ENCODE measurements at regions not wholly inside any gene's neighbourhood (a gene's known extent, or its start where the extent isn't known, plus 50 kb on each side); places are given as distances from the start of the nearest gene placed in this dataset.

DNA sequence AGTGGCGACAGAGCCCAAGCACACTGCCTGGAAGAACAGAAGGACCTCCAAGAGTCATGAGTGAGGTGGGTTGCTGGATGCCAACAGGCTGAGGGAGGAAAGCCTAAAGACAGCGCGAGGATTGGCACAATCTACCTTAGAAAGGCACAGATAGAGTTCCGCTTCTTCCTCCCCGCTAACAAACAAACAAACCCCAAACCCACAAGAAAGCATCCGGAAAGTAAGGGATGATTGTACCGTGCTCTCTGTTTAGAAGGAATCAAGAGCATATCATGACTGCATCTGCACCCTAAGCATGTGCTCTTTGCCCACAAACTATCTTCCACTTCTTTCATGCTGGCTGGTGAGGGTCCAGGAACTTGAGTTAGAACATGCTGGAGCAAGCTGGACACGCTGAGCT is 233.0 kb upstream of the KLF12 start:
- Histone ChIP-seq H3K4me3 (no peak overlapping the region), H3K4me1 (no peaks in the 10 kb centered on the region), H3K27me3 (no peaks in the 10 kb centered on the region), H3K9me3 (no peaks in the 10 kb centered on the region), H3K36me3 (no peaks in the 10 kb centered on the region), H3K27ac (no peak overlapping the region)
- no peak for DNase-seq (ENCODE audit: low spot score)
- TF ChIP-seq, protein P1, sequence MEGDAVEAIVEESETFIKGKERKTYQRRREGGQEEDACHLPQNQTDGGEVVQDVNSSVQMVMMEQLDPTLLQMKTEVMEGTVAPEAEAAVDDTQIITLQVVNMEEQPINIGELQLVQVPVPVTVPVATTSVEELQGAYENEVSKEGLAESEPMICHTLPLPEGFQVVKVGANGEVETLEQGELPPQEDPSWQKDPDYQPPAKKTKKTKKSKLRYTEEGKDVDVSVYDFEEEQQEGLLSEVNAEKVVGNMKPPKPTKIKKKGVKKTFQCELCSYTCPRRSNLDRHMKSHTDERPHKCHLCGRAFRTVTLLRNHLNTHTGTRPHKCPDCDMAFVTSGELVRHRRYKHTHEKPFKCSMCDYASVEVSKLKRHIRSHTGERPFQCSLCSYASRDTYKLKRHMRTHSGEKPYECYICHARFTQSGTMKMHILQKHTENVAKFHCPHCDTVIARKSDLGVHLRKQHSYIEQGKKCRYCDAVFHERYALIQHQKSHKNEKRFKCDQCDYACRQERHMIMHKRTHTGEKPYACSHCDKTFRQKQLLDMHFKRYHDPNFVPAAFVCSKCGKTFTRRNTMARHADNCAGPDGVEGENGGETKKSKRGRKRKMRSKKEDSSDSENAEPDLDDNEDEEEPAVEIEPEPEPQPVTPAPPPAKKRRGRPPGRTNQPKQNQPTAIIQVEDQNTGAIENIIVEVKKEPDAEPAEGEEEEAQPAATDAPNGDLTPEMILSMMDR (IDR thresholded peaks at IDR 0.05) = no peak

DNA sequence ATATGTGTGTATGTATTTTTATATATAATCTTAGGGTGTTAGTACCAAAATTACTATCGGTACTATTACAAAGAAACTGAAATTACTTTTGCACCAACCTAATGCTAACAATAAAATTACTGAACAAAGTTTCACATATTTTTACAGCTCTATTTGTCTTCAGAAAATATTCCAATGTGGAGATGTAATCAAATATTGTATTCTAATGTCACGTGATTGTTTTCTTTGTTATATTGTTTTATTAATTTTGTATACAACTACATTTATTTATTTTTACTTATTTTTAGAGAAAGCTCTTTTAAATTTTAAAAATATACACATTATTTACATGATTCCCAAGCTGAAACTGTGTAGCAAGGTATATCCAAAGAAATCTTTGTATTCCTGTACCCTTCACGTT is 227.1 kb upstream of the KLF12 start:
- Histone ChIP-seq H3K27me3 (no peaks in the 10 kb centered on the region), H3K4me1 (no peaks in the 10 kb centered on the region), H3K36me3 (no peaks in the 10 kb centered on the region), H3K9me3 (no peaks in the 10 kb centered on the region), H3K27ac (no peak overlapping the region), H3K4me3 (no peak overlapping the region)
- TF ChIP-seq, protein P1 (IDR thresholded peaks at IDR 0.05) = no peak
- DNase-seq (ENCODE audit: low spot score) = no peak

DNA sequence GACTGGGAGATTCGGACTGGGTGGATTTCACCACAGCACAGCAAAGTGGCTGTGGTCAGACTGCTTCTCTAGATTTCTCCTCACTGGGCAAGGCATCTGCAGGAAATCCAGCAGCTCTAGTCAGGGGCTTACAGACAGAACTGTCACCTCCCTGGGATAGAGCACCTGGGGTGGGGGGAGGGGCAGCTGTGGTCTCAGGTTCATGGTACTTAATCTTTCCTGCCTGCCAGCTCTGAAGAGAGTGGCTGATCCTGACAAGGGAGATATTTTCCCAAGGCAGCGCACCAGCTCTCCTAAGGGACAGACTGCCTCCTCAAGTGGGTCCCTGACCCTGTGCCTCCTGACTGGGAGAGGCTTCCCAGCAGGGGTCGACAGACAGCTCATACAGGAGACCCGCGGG is 212.8 kb upstream of the KLF12 start:
- Histone ChIP-seq H3K9me3 (no peaks in the 10 kb centered on the region), H3K36me3 (no peaks in the 10 kb centered on the region), H3K4me3 (no peak overlapping the region), H3K27me3 (no peaks in the 10 kb centered on the region), H3K27ac (no peak overlapping the region), H3K4me1 (no peaks in the 10 kb centered on the region)
- DNase-seq (ENCODE audit: low spot score) = no peak
- TF ChIP-seq, protein P1 (IDR thresholded peaks at IDR 0.05) = no peak

DNA sequence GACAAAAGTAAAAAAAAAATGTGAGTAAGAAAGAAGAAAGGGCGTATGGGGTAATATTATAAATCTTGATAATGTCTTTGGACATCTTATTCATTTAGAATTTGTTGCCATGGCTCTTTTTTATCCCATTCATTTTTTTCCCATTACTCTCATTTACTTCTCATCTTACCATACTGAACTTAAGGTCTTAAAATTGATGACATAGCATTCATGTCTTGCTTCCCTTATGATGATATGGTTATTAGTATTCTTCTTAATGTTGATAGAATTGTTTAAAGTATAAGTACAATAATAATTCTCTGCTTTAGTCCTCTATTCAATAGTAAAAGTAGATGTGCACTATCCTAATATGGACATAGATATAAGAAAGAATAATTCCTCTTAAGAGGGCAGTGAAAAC is 204.1 kb upstream of the KLF12 start:
- no peaks in the 10 kb centered on the region for H3K36me3 ChIP-seq
- no peaks in the 10 kb centered on the region for H3K4me1 ChIP-seq
- no peak overlapping the region for H3K4me3 ChIP-seq
- TF ChIP-seq, protein P1 (IDR thresholded peaks at IDR 0.05) = no peak
- no peaks in the 10 kb centered on the region for H3K27me3 ChIP-seq
- H3K27ac ChIP-seq = no peak overlapping the region
- H3K9me3 ChIP-seq = peaks cover 0 to 5% of the 10 kb centered on the region in 2 donors
- no peak for DNase-seq (ENCODE audit: low spot score)

DNA sequence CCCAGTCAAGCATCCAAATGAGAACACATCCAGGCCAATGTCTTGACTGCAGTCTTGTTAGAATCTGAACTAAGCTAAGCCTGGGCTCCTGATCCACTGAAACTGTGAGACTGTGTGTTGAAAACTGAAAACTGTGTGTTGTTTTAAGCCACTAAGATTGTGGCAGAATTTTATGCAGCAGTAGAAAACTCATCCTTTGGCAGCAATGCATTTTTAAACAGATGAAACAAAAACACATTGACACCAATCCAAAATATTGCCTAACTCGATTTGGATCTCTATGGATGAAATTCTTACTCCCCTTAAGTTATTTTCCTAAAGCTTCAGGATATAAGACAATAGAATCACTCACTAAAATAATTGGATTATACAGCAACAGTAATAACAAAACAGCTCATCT is 202.3 kb upstream of the KLF12 start:
- Histone ChIP-seq H3K27me3 (no peaks in the 10 kb centered on the region), H3K4me3 (no peak overlapping the region), H3K4me1 (no peaks in the 10 kb centered on the region), H3K27ac (no peak overlapping the region), H3K36me3 (no peaks in the 10 kb centered on the region), H3K9me3 (peaks cover 0 to 5% of the 10 kb centered on the region in 2 donors)
- TF ChIP-seq, protein P1 (IDR thresholded peaks at IDR 0.05) = no peak
- no peak for DNase-seq (ENCODE audit: low spot score)

DNA sequence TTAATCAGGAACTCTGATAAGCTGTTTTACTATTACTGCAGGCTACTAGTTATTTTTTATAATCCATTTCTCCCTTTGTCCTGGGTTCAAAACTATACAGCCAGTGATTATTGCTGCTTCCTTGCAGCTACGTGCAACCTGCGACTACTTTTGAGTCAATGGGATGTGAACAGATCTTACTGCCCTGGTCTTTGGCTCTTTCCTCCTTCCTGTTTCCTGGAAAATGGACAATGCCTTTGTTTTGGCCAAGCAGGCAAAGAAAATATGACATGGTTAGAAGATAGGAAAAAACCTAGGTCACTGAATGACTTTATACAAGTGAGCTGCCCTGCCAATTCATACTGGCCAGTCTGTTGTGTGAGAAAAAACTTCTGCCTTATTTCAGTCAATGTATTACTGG is 201.2 kb upstream of the KLF12 start:
- Histone ChIP-seq H3K4me3 (no peak overlapping the region), H3K27ac (no peak overlapping the region), H3K9me3 (peaks cover 0 to 2% of the 10 kb centered on the region in 2 donors), H3K27me3 (no peaks in the 10 kb centered on the region), H3K4me1 (no peaks in the 10 kb centered on the region), H3K36me3 (no peaks in the 10 kb centered on the region)
- DNase-seq (ENCODE audit: low spot score) = no peak
- TF ChIP-seq, protein P1 (IDR thresholded peaks at IDR 0.05) = no peak
